ENCODE measurements at regions not wholly inside any gene's neighbourhood (a gene's known extent, or its start where the extent isn't known, plus 50 kb on each side); places are given as distances from the start of the nearest gene placed in this dataset.
A peak's percentile ranks its signal among the peaks of the same experiment; 100 is the strongest.

GRCh38 chr3:159586571-159587202 lies 401.9 kb upstream of the IL12A start:
- Histone ChIP-seq H3K36me3 (ENCODE audit: control insufficient read depth, insufficient read depth, low read length) (no peaks in the 10 kb centered on the region), H3K4me3 (ENCODE audit: low read depth, low read length) (no peak overlapping the region), H3K27me3 (ENCODE audit: control insufficient read depth, insufficient read depth, low read length) (peaks cover 2% of the 10 kb centered on the region)
- peak; percentile 39 for TF ChIP-seq CTCF (IDR thresholded peaks at IDR 0.05; ENCODE audit: insufficient read depth, low read length, severe bottlenecking)
- FAIRE-seq (no peak), DNase-seq (ENCODE audit: low read depth) (peak; percentile 30)

- no peaks in the 10 kb centered on the region for H3K36me3 ChIP-seq (ENCODE audit: control insufficient read depth, insufficient read depth, low read length)
- H3K4me3 ChIP-seq (ENCODE audit: low read depth, low read length): no peak overlapping the region
- no peaks in the 10 kb centered on the region for H3K27me3 ChIP-seq (ENCODE audit: control insufficient read depth, insufficient read depth, low read length)
- no peak for DNase-seq (ENCODE audit: low read depth)
- peak; percentile 28 for FAIRE-seq
- TF ChIP-seq CTCF (IDR thresholded peaks at IDR 0.05; ENCODE audit: insufficient read depth, low read length, severe bottlenecking): no peak
Observed at GRCh38 chr3:159593927-159594605, 394.6 kb upstream of the IL12A start.

- Histone ChIP-seq H3K27me3 (ENCODE audit: control insufficient read depth, insufficient read depth, low read length) (peaks cover 3% of the 10 kb centered on the region), H3K36me3 (ENCODE audit: control insufficient read depth, insufficient read depth, low read length) (no peaks in the 10 kb centered on the region), H3K4me3 (ENCODE audit: low read depth, low read length) (no peak overlapping the region)
- no peak for TF ChIP-seq CTCF (IDR thresholded peaks at IDR 0.05; ENCODE audit: insufficient read depth, low read length, severe bottlenecking)
- no peak for FAIRE-seq
- DNase-seq (ENCODE audit: low read depth): no peak
Observed at GRCh38 chr3:159600291-159600690, 388.3 kb upstream of the IL12A start.

GRCh38 chr3:159604151-159604581 lies 384.5 kb upstream of the IL12A start:
- no peak overlapping the region for H3K4me3 ChIP-seq (ENCODE audit: low read depth, low read length)
- H3K27me3 ChIP-seq (ENCODE audit: control insufficient read depth, insufficient read depth, low read length): peaks cover 3% of the 10 kb centered on the region
- H3K36me3 ChIP-seq (ENCODE audit: control insufficient read depth, insufficient read depth, low read length): no peaks in the 10 kb centered on the region
- DNase-seq (ENCODE audit: low read depth) (peak; percentile 29), FAIRE-seq (peak; percentile 58)
- TF ChIP-seq CTCF (IDR thresholded peaks at IDR 0.05; ENCODE audit: insufficient read depth, low read length, severe bottlenecking): no peak

GRCh38 chr3:159605101-159605500 lies 383.5 kb upstream of the IL12A start:
- FAIRE-seq (no peak), DNase-seq (ENCODE audit: low read depth) (no peak)
- no peak for TF ChIP-seq CTCF (IDR thresholded peaks at IDR 0.05; ENCODE audit: insufficient read depth, low read length, severe bottlenecking)
- Histone ChIP-seq H3K36me3 (ENCODE audit: control insufficient read depth, insufficient read depth, low read length) (no peaks in the 10 kb centered on the region), H3K4me3 (ENCODE audit: low read depth, low read length) (no peak overlapping the region), H3K27me3 (ENCODE audit: control insufficient read depth, insufficient read depth, low read length) (peaks cover 3% of the 10 kb centered on the region)

All from bronchial epithelial cell (primary cell).